Stomach (tissue), 4 donors: ENCODE measurements at regions not wholly inside any gene's neighbourhood (a gene's known extent, or its start where the extent isn't known, plus 50 kb on each side); places are given as distances from the start of the nearest gene placed in this dataset.

Experiments used
- EP300 ChIP-seq: sonication (generic); formaldehyde crosslinking; IDR thresholded peaks from one replicate; pipeline ENCODE4 v1.6.1; 2017; ENCODE audit warnings: antibody characterized with exemption
- POLR2A ChIP-seq, 4 donors: fragments of 450-650 bp; IDR thresholded peaks; one replicate each; pipeline ENCODE4 v1.6.1; 2016; ENCODE audit warnings: antibody characterized with exemption in 4 of 4, control low read depth in 2 of 4, mild to moderate bottlenecking in 1 of 4, moderate library complexity in 1 of 4
- TF ChIP-seq, protein P1 (sequence below), 7 experiments: fragments of 450-650 bp in 4 of 7; fragments of 200-600 bp in 3 of 7; sonication (generic) in 3 of 7; IDR thresholded peaks; one replicate each; pipeline ENCODE4 v1.5.1; 2016 to 2019; ENCODE audit warnings: antibody characterized with exemption in 7 of 7, control low read depth in 2 of 7, mild to moderate bottlenecking in 1 of 7

GRCh38 chr3:72174890-72175289 is 389.9 kb upstream of the PROK2 start:
- TF ChIP-seq, protein P1, sequence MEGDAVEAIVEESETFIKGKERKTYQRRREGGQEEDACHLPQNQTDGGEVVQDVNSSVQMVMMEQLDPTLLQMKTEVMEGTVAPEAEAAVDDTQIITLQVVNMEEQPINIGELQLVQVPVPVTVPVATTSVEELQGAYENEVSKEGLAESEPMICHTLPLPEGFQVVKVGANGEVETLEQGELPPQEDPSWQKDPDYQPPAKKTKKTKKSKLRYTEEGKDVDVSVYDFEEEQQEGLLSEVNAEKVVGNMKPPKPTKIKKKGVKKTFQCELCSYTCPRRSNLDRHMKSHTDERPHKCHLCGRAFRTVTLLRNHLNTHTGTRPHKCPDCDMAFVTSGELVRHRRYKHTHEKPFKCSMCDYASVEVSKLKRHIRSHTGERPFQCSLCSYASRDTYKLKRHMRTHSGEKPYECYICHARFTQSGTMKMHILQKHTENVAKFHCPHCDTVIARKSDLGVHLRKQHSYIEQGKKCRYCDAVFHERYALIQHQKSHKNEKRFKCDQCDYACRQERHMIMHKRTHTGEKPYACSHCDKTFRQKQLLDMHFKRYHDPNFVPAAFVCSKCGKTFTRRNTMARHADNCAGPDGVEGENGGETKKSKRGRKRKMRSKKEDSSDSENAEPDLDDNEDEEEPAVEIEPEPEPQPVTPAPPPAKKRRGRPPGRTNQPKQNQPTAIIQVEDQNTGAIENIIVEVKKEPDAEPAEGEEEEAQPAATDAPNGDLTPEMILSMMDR (IDR thresholded peaks at IDR 0.05) = no peak
- TF ChIP-seq POLR2A (IDR thresholded peaks at IDR 0.05) = no peak
- no peak for TF ChIP-seq EP300
